HFFc6 (cell line): ENCODE measurements at regions not wholly inside any gene's neighbourhood (a gene's known extent, or its start where the extent isn't known, plus 50 kb on each side); places are given as distances from the start of the nearest gene placed in this dataset.

Source experiments
- DNase-seq: peaks from one replicate; pipeline ENCODE4 v3.0.0-alpha.2; 2018
- H3K27ac Mint-ChIP-seq: 2 replicates; pipeline ENCODE4 v1.8.0; 2020; ENCODE audit warnings: mild to moderate bottlenecking, mixed read lengths
- H3K27me3 Mint-ChIP-seq: 2 replicates; pipeline ENCODE4 v1.8.0; 2021; ENCODE audit warnings: mild to moderate bottlenecking, moderate library complexity, mixed read lengths; ENCODE audit not compliant: insufficient read depth
- H3K36me3 Mint-ChIP-seq: 2 replicates; pipeline ENCODE4 v1.8.0; 2021; ENCODE audit warnings: low read depth, mixed read lengths
- H3K4me1 Mint-ChIP-seq: 2 replicates; pipeline ENCODE4 v1.8.0; 2020; ENCODE audit warnings: low read depth, mixed read lengths
- H3K4me3 Mint-ChIP-seq: 2 replicates; pipeline ENCODE4 v1.8.0; 2020; ENCODE audit warnings: mild to moderate bottlenecking, moderate library complexity, mixed read lengths
- H3K9me3 Mint-ChIP-seq: 2 replicates; pipeline ENCODE4 v1.8.0; 2020; ENCODE audit warnings: mild to moderate bottlenecking, mixed read lengths
- TF ChIP-seq, protein P1 (sequence below): fragments of 200-600 bp; sonication (generic); IDR thresholded peaks from 2 replicates; pipeline ENCODE4 v1.5.0; 2021; ENCODE audit warnings: antibody characterized with exemption, mild to moderate bottlenecking

GRCh38 chr4:65202853-65203236 is 467.4 kb downstream of the EPHA5 start:
- Mint-ChIP-seq H3K27ac (no peak overlapping the region), H3K27me3 (no peaks in the 10 kb centered on the region), H3K36me3 (no peaks in the 10 kb centered on the region), H3K4me1 (no peaks in the 10 kb centered on the region), H3K9me3 (peaks cover 16% of the 10 kb centered on the region), H3K4me3 (no peak overlapping the region)
- TF ChIP-seq, protein P1, sequence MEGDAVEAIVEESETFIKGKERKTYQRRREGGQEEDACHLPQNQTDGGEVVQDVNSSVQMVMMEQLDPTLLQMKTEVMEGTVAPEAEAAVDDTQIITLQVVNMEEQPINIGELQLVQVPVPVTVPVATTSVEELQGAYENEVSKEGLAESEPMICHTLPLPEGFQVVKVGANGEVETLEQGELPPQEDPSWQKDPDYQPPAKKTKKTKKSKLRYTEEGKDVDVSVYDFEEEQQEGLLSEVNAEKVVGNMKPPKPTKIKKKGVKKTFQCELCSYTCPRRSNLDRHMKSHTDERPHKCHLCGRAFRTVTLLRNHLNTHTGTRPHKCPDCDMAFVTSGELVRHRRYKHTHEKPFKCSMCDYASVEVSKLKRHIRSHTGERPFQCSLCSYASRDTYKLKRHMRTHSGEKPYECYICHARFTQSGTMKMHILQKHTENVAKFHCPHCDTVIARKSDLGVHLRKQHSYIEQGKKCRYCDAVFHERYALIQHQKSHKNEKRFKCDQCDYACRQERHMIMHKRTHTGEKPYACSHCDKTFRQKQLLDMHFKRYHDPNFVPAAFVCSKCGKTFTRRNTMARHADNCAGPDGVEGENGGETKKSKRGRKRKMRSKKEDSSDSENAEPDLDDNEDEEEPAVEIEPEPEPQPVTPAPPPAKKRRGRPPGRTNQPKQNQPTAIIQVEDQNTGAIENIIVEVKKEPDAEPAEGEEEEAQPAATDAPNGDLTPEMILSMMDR, result no peak
- DNase-seq, result no peak

GRCh38 chr4:65202165-65202852 is 468.0 kb downstream of the EPHA5 start:
- Mint-ChIP-seq H3K27ac (no peak overlapping the region), H3K9me3 (peaks cover 21% of the 10 kb centered on the region)
- TF ChIP-seq, protein P1, result no peak

DNA sequence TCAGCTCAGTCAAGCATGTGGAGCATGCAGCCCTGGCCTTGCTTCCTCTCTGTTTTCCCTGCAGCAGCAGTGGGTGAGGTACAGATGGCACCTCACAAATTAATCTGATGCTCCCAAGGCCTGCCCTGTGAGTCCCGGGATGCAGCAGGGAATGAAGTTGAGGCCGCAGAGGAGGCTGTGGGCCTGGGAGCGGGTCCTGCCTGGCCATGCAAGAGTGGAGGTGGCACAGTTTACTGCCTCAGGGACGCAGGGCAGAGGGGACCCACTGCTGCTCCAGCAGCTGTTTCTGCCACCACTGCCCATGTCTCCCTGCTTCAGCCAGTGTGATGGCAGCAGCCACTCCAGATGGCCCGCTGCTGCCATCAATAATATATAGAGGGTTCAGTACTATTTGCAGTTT is 474.6 kb downstream of the EPHA5 start:
- Mint-ChIP-seq H3K27ac (no peak overlapping the region), H3K36me3 (peaks cover 5% of the 10 kb centered on the region; the same call in 1 of the 2 replicates), H3K4me1 (no peaks in the 10 kb centered on the region), H3K4me3 (no peak overlapping the region), H3K27me3 (no peaks in the 10 kb centered on the region; the same call in none of the 2 replicates), H3K9me3 (peaks cover 31% of the 10 kb centered on the region)
- TF ChIP-seq, protein P1, result no peak
- DNase-seq, result no peak

More at GRCh38 chr4:65202165-65202852, 468.0 kb downstream of the EPHA5 start:
- H3K4me1 Mint-ChIP-seq, result no peaks in the 10 kb centered on the region
- peaks cover 3% of the 10 kb centered on the region; the same call in 1 of the 2 replicates for H3K36me3 Mint-ChIP-seq
- H3K4me3 Mint-ChIP-seq, result no peak overlapping the region
- H3K27me3 Mint-ChIP-seq, result no peaks in the 10 kb centered on the region
- no peak for DNase-seq

DNA sequence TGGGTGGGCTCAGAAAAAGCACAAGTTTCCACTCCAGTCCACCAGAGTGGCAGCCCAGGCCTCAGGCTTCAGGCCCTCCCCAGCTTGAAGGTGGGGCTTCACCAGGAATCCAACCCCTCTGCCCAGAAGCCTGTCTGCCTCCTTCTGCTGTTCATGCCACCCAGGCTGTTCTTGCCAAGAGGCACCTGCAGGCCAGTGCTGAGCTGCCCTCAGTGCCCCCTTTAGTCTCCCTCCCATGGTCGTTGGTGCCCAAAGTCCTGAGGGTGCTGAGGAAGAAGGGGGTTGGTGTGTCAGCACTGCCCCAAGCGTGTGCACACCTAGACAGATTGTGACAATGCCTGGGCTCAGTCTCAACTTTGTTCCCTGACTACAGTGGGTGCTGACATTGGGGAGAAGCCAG is 475.3 kb downstream of the EPHA5 start:
- peaks cover 5% of the 10 kb centered on the region; the same call in 1 of the 2 replicates for H3K36me3 Mint-ChIP-seq
- TF ChIP-seq, protein P1, result no peak
- H3K9me3 Mint-ChIP-seq, result peaks cover 31% of the 10 kb centered on the region
- H3K4me1 Mint-ChIP-seq, result no peaks in the 10 kb centered on the region
- H3K27me3 Mint-ChIP-seq, result no peaks in the 10 kb centered on the region; the same call in none of the 2 replicates
- H3K27ac Mint-ChIP-seq, result no peak overlapping the region
- no peak for DNase-seq
- H3K4me3 Mint-ChIP-seq, result no peak overlapping the region

GRCh38 chr4:65193985-65194384 is 476.3 kb downstream of the EPHA5 start:
- no peaks in the 10 kb centered on the region for H3K4me1 Mint-ChIP-seq
- no peak overlapping the region for H3K27ac Mint-ChIP-seq

More at GRCh38 chr4:65193985-65194384, 476.3 kb downstream of the EPHA5 start:
- H3K9me3 Mint-ChIP-seq, result peaks cover 37% of the 10 kb centered on the region
- no peak overlapping the region for H3K4me3 Mint-ChIP-seq
- H3K27me3 Mint-ChIP-seq, result no peaks in the 10 kb centered on the region; the same call in none of the 2 replicates
- H3K36me3 Mint-ChIP-seq, result peaks cover 5% of the 10 kb centered on the region; the same call in 1 of the 2 replicates
- DNase-seq, result no peak
- TF ChIP-seq, protein P1, result no peak
